ENCODE measurements at regions not wholly inside any gene's neighbourhood (a gene's known extent, or its start where the extent isn't known, plus 50 kb on each side); places are given as distances from the start of the nearest gene placed in this dataset.

DNA sequence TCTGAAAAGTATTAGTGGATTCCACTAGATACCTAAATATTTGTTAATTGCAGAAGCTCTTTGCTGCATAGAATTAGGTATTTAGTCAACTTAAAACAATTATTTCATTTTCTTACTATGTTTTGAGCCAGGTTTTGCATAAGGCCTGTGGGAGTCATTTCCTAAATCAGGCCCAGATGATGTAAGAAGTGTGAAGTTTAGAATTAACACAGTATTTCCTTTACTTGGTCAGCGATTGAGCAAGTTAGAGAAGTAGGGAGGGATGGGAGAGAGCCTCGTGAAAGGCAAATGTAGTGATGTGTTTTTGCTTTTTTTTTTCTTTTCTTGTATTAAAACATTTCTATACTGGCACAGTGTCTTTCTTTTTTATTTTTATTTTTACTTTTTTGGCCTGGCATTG, 711.1 kb downstream of the HDGFL1 start:
- TF ChIP-seq, protein P1, sequence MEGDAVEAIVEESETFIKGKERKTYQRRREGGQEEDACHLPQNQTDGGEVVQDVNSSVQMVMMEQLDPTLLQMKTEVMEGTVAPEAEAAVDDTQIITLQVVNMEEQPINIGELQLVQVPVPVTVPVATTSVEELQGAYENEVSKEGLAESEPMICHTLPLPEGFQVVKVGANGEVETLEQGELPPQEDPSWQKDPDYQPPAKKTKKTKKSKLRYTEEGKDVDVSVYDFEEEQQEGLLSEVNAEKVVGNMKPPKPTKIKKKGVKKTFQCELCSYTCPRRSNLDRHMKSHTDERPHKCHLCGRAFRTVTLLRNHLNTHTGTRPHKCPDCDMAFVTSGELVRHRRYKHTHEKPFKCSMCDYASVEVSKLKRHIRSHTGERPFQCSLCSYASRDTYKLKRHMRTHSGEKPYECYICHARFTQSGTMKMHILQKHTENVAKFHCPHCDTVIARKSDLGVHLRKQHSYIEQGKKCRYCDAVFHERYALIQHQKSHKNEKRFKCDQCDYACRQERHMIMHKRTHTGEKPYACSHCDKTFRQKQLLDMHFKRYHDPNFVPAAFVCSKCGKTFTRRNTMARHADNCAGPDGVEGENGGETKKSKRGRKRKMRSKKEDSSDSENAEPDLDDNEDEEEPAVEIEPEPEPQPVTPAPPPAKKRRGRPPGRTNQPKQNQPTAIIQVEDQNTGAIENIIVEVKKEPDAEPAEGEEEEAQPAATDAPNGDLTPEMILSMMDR (IDR thresholded peaks at IDR 0.05; ENCODE audit: insufficient read depth, low read length, poor library complexity, severe bottlenecking): no peak
- no peak overlapping the region for H3K4me3 ChIP-seq (ENCODE audit: low read depth, low read length)
- no peaks in the 10 kb centered on the region for H3K36me3 ChIP-seq (ENCODE audit: control insufficient read depth, insufficient read depth, low read length)
- no peak for DNase-seq (ENCODE audit: low read depth)
- no peaks in the 10 kb centered on the region for H3K27me3 ChIP-seq (ENCODE audit: control insufficient read depth, insufficient read depth, low read length)

DNA sequence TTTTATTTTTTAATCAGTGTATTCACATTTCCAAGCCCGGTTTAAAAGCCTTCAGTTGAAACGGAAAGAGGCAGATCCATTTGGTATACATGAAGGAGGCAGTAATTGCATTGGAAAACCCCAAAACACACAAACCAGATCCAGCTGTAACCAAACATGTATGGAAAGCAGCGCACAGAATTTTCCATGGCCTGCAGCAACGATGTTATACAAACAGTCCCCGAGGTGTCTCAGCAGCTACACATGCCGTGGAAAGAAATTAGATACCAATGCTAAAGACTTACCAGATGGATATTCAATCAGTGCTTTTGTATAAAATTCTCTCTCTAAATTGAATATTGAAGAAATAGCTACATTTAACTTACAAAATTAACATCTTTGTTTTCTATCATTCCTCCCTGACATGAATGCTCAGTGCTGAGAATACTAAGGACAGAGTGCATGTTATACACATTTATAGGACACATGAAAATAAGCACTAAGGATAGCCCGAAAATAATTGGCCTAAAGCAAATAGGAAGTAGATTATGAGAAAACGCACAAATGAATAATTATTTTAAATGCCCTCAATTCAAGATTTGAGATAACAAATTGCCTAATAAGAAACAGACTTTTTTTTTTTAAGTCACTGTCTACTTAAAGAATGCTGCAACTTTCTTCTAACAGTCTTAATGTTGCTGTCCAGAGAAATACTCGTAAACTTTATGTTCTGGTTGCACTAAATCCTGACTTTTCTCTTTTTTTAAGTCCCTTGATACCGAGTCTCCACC, 713.1 kb downstream of the HDGFL1 start:
- Histone ChIP-seq H3K36me3 (ENCODE audit: control insufficient read depth, insufficient read depth, low read length) (no peaks in the 10 kb centered on the region), H3K27me3 (ENCODE audit: control insufficient read depth, insufficient read depth, low read length) (no peaks in the 10 kb centered on the region), H3K4me3 (ENCODE audit: low read depth, low read length) (no peak overlapping the region)
- TF ChIP-seq, protein P1 (IDR thresholded peaks at IDR 0.05; ENCODE audit: insufficient read depth, low read length, poor library complexity, severe bottlenecking): no peak
- no peak for DNase-seq (ENCODE audit: low read depth)

DNA sequence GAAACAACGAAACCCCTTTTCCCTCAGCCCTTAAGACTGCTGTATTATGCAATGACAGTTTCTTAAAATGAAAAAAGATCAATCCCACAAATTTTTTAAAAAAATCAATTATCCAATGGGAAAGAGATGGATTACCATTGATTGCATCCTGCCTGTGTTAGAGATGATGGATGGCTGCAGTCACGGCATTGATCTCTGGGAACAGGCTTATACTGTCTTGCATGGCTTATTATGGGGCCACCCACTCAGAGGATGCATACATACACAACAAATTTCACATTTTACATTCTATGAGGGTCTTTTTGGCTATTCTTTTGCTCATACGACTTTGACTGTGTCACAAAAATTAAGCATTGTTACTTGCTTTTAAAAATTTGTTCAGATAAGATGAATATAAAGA, 724.3 kb downstream of the HDGFL1 start:
- DNase-seq (ENCODE audit: low read depth): no peak
- no peak overlapping the region for H3K4me3 ChIP-seq (ENCODE audit: low read depth, low read length)
- no peaks in the 10 kb centered on the region for H3K36me3 ChIP-seq (ENCODE audit: control insufficient read depth, insufficient read depth, low read length)
- H3K27me3 ChIP-seq (ENCODE audit: control insufficient read depth, insufficient read depth, low read length): no peaks in the 10 kb centered on the region
- TF ChIP-seq, protein P1 (IDR thresholded peaks at IDR 0.05; ENCODE audit: insufficient read depth, low read length, poor library complexity, severe bottlenecking): no peak

DNA sequence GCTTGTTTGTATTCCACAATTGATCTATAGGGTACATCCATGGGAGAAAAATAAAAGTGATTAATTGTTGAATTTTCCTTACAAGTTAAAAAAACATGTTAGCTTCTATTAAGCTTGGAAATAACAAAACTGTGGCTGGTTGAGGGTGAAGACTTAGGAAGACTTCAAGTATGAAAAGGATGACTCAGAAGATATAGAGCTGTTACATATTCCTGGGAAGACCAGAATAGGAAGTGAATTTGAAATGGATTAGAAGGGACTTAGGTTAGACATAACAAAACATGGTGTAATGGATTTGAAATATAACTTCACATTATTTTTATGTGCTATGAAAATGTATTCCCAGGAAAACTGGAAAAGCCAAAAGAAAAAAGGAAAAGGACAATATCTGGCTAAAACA, 732.2 kb downstream of the HDGFL1 start:
- no peak for DNase-seq (ENCODE audit: low read depth)
- TF ChIP-seq, protein P1 (IDR thresholded peaks at IDR 0.05; ENCODE audit: insufficient read depth, low read length, poor library complexity, severe bottlenecking): no peak
- Histone ChIP-seq H3K4me3 (ENCODE audit: low read depth, low read length) (no peak overlapping the region), H3K27me3 (ENCODE audit: control insufficient read depth, insufficient read depth, low read length) (no peaks in the 10 kb centered on the region), H3K36me3 (ENCODE audit: control insufficient read depth, insufficient read depth, low read length) (no peaks in the 10 kb centered on the region)

DNA sequence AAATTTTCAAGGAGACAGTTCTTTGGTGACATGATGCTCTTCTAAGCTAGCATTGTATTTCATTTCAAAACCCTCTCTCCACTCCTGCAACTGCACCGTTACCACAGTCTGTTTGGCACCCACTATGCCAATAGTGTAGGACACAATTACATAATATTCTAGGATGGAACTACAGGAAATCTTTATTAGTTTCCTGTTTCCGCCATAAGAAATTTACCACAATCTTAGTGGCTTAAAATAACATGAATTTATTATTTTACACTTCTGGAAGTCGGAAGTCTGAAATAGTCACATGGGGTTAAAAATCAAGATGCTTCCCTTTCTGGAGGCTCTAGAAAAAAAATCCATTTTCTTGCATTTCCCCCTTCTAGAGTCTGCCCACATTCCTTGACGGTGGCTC, 733.1 kb downstream of the HDGFL1 start:
- H3K4me3 ChIP-seq (ENCODE audit: low read depth, low read length): no peak overlapping the region
- TF ChIP-seq, protein P1 (IDR thresholded peaks at IDR 0.05; ENCODE audit: insufficient read depth, low read length, poor library complexity, severe bottlenecking): no peak
- H3K36me3 ChIP-seq (ENCODE audit: control insufficient read depth, insufficient read depth, low read length): no peaks in the 10 kb centered on the region
- H3K27me3 ChIP-seq (ENCODE audit: control insufficient read depth, insufficient read depth, low read length): no peaks in the 10 kb centered on the region
- no peak for DNase-seq (ENCODE audit: low read depth)

Measured in kidney epithelial cell (primary cell).